NCI-H1092 treated with DMSO at 0.1 percent for 48 hours (cell line): ENCODE measurements at regions not wholly inside any gene's neighbourhood (a gene's known extent, or its start where the extent isn't known, plus 50 kb on each side); places are given as distances from the start of the nearest gene placed in this dataset.

Experiments
- DNase-seq: peaks from one replicate; lab custom pipeline; 2025; lab: John Stamatoyannopoulos, UW

- DNase-seq, result no peak
Measured at GRCh38 chr19:30739394-30739793, 367.2 kb downstream of the ZNF536 start.

- DNase-seq, result no peak
Measured at GRCh38 chr19:30738047-30738446, 365.9 kb downstream of the ZNF536 start.

GRCh38 chr19:30734669-30735068, 362.5 kb downstream of the ZNF536 start:
- no peak for DNase-seq

- no peak for DNase-seq
Measured at GRCh38 chr19:30733826-30734550, 361.8 kb downstream of the ZNF536 start.

- no peak for DNase-seq
Measured at GRCh38 chr19:30731591-30731990, 359.4 kb downstream of the ZNF536 start.

- DNase-seq, result no peak
Measured at GRCh38 chr19:30729451-30729850, 357.3 kb downstream of the ZNF536 start.

GRCh38 chr19:30722761-30723160, 350.6 kb downstream of the ZNF536 start:
- DNase-seq, result no peak

- DNase-seq, result no peak
Measured at GRCh38 chr19:30722186-30722585, 350.0 kb downstream of the ZNF536 start.

GRCh38 chr19:30719999-30720345, 347.8 kb downstream of the ZNF536 start:
- no peak for DNase-seq

GRCh38 chr19:30719189-30719998, 347.2 kb downstream of the ZNF536 start:
- DNase-seq, result no peak

GRCh38 chr19:30718707-30719106, 346.5 kb downstream of the ZNF536 start:
- DNase-seq, result no peak

- DNase-seq, result no peak
Measured at GRCh38 chr19:30718014-30718413, 345.8 kb downstream of the ZNF536 start.

- DNase-seq, result no peak
Measured at GRCh38 chr19:30717381-30717780, 345.2 kb downstream of the ZNF536 start.

GRCh38 chr19:30712431-30713337, 340.5 kb downstream of the ZNF536 start:
- DNase-seq, result no peak

- DNase-seq, result no peak
Measured at GRCh38 chr19:30711826-30712225, 339.6 kb downstream of the ZNF536 start.

- DNase-seq, result no peak
Measured at GRCh38 chr19:30711296-30711695, 339.1 kb downstream of the ZNF536 start.

GRCh38 chr19:30710721-30711120, 338.5 kb downstream of the ZNF536 start:
- no peak for DNase-seq

GRCh38 chr19:30708416-30709178, 336.4 kb downstream of the ZNF536 start:
- DNase-seq, result no peak

- no peak for DNase-seq
Measured at GRCh38 chr19:30704771-30705330, 332.7 kb downstream of the ZNF536 start.

- no peak for DNase-seq
Measured at GRCh38 chr19:30703645-30704044, 331.5 kb downstream of the ZNF536 start.

GRCh38 chr19:30701178-30701577, 329.0 kb downstream of the ZNF536 start:
- DNase-seq, result no peak
